Pancreas (tissue), 10 donors: ENCODE measurements at regions not wholly inside any gene's neighbourhood (a gene's known extent, or its start where the extent isn't known, plus 50 kb on each side); places are given as distances from the start of the nearest gene placed in this dataset.

Experiments used
- ATAC-seq, 4 donors: fragments of 200-7000 bp; cut with Tn5 transposase; one replicate each; pipeline versions ENCODE4 v1.8.0 to v1.9.1; 2020; ENCODE audit warnings: mild to moderate bottlenecking in 4 of 4, moderate library complexity in 4 of 4
- DNase-seq, 6 donors: peaks; one replicate each; pipeline ENCODE4 v3.0.0-alpha.2; 2020
- FAIRE-seq: peaks from 2 replicates; lab custom pipeline; 2012; peaks lifted over from hg19 to GRCh38; lab: Jason Lieb, UNC
- H3K27ac ChIP-seq, 4 donors: fragments of 200-600 bp; sonication (generic); 1 replicate in 3 of 4; 2 replicates in 1 of 4; pipeline versions ENCODE4 v1.5.0 to v1.8.0; 2020
- H3K27me3 ChIP-seq, 4 donors: fragments of 200-600 bp; one replicate each; pipeline ENCODE4 v1.8.0; 2021
- H3K36me3 ChIP-seq, 3 donors: fragments of 200-600 bp; sonication (generic) in 1 of 3; one replicate each; pipeline versions ENCODE4 v1.5.0 to v1.8.0; 2020 to 2021
- H3K4me1 ChIP-seq, 3 donors: fragments of 200-600 bp; one replicate each; pipeline ENCODE4 v1.8.0; 2021
- H3K4me3 ChIP-seq, 4 donors: fragments of 200-600 bp; sonication (generic) in 2 of 4; one replicate each; pipeline versions ENCODE4 v1.5.0 to v1.8.0; 2020 to 2021
- H3K9me3 ChIP-seq, 4 donors: fragments of 200-600 bp; one replicate each; pipeline ENCODE4 v1.8.0; 2021
- CTCF ChIP-seq, 4 donors: fragments of 200-600 bp; sonication (generic) in 3 of 4; IDR thresholded peaks; one replicate each; pipeline versions ENCODE4 v1.5.0 to v1.8.0; 2021; ENCODE audit warnings: antibody characterized with exemption in 4 of 4
- WGBS, 2 donors: extraction: QIAGEN DNeasy Blood & Tissue Kit; methylation state at CpG; one replicate each; pipeline ENCODE4 v1.1.7; 2013; 5-methylcytosine and 5-hydroxymethylcytosine counted together
- intact Hi-C, 3 donors: fragments of 100-400 bp; cut with DNase I; formaldehyde crosslinking; loops; one replicate each; pipeline versions ENCODE4 v1.11.1 to v1.14.2; 2022
- donor health status: healthy with polysubstance abuse.
- donor health status: DM: no; HTN: no; CAD: no; lungs with moderate emphysema.
- donor health status: DM: no; HTN: no; CAD: no.
- donor health status: control.
- donor health status: control.
- donor health status: Bipolar disorder and iron deficiency.
- donor health status: DM: yes; HTN: yes; CAD: no.
- donor health status: DM: no; HTN: no; CAD: no.
- donor health status: DM: no; HTN: no; CAD: no.
- donor health status: DM: yes; HTN: yes; CAD: no.

GRCh38 chr3:153753035-153753434 lies 368.2 kb upstream of the ARHGEF26 start:
- Histone ChIP-seq H3K4me3 (no peak overlapping the region), H3K4me1 (no peaks in the 10 kb centered on the region), H3K27me3 (no peaks in the 10 kb centered on the region), H3K9me3 (no peaks in the 10 kb centered on the region), H3K27ac (no peak overlapping the region), H3K36me3 (no peaks in the 10 kb centered on the region)
- DNase-seq (no peak), ATAC-seq (no peak), FAIRE-seq (no peak)
- intact Hi-C loops = no loop called here
- 35 to 41% methylated on average over 2 of the region's 2 CpGs for WGBS, 2 donors
- no peak for TF ChIP-seq CTCF (IDR thresholded peaks at IDR 0.05)

GRCh38 chr3:153756816-153757215 lies 364.4 kb upstream of the ARHGEF26 start:
- ATAC-seq (no peak), DNase-seq (no peak), FAIRE-seq (no peak)
- intact Hi-C loops = no loop called here
- Histone ChIP-seq H3K36me3 (no peaks in the 10 kb centered on the region), H3K9me3 (no peaks in the 10 kb centered on the region), H3K4me3 (no peak overlapping the region), H3K27ac (no peak overlapping the region), H3K27me3 (no peaks in the 10 kb centered on the region), H3K4me1 (no peaks in the 10 kb centered on the region)
- TF ChIP-seq CTCF (IDR thresholded peaks at IDR 0.05) = no peak

- intact Hi-C loops = no loop called here
- no peak overlapping the region for H3K4me3 ChIP-seq
These were observed 363.4 kb upstream of the ARHGEF26 start for GRCh38 chr3:153757839-153758238.

GRCh38 chr3:153760948-153761347 lies 360.2 kb upstream of the ARHGEF26 start:
- intact Hi-C loops = loop anchor here in 1 of 3 donors (10.0 kb wide), 1 partner anchor 716 kb away; no protein-coding TSS in a partner anchor
- no peak overlapping the region for H3K27ac ChIP-seq
- H3K27me3 ChIP-seq = no peaks in the 10 kb centered on the region
- FAIRE-seq = no peak
- WGBS, 2 donors = 66 to 81% methylated on average over 5 of the region's 5 CpGs
- ATAC-seq = no peak
- H3K9me3 ChIP-seq = no peaks in the 10 kb centered on the region
- no peak overlapping the region for H3K4me3 ChIP-seq
- TF ChIP-seq CTCF (IDR thresholded peaks at IDR 0.05) = no peak
- no peaks in the 10 kb centered on the region for H3K36me3 ChIP-seq
- no peak for DNase-seq
- no peaks in the 10 kb centered on the region for H3K4me1 ChIP-seq

More at GRCh38 chr3:153757839-153758238, 363.4 kb upstream of the ARHGEF26 start:
- DNase-seq (no peak), FAIRE-seq (no peak), ATAC-seq (no peak)
- Histone ChIP-seq H3K27ac (no peak overlapping the region), H3K9me3 (no peaks in the 10 kb centered on the region), H3K36me3 (no peaks in the 10 kb centered on the region), H3K4me1 (no peaks in the 10 kb centered on the region), H3K27me3 (no peaks in the 10 kb centered on the region)
- TF ChIP-seq CTCF (IDR thresholded peaks at IDR 0.05) = no peak
- WGBS, 2 donors = 58 to 74% methylated on average over 3 of the region's 3 CpGs

- Histone ChIP-seq H3K9me3 (no peaks in the 10 kb centered on the region), H3K36me3 (no peaks in the 10 kb centered on the region), H3K4me1 (no peaks in the 10 kb centered on the region), H3K27me3 (no peaks in the 10 kb centered on the region), H3K27ac (no peak overlapping the region), H3K4me3 (no peak overlapping the region)
- intact Hi-C loops = loop anchor here in 1 of 3 donors (10.0 kb wide), 1 partner anchor 718 kb away; no protein-coding TSS in a partner anchor
- 66 to 80% methylated on average over 6 of the region's 6 CpGs for WGBS, 2 donors
- FAIRE-seq (no peak), DNase-seq (no peak), ATAC-seq (no peak)
- no peak for TF ChIP-seq CTCF (IDR thresholded peaks at IDR 0.05)
These were observed 358.6 kb upstream of the ARHGEF26 start for GRCh38 chr3:153762411-153763235.
